Gastroesophageal sphincter (tissue), 4 donors: ENCODE measurements at regions not wholly inside any gene's neighbourhood (a gene's known extent, or its start where the extent isn't known, plus 50 kb on each side); places are given as distances from the start of the nearest gene placed in this dataset.

Source experiments
- ATAC-seq: fragments of 150-250 bp; one replicate; pipeline ENCODE4 v1.9.1; 2016; ENCODE audit warnings: mild to moderate bottlenecking, moderate library complexity
- H3K27ac ChIP-seq, 4 donors: fragments of 200-600 bp; sonication (generic) in 3 of 4; 1 replicate in 3 of 4; 2 replicates in 1 of 4; pipeline ENCODE4 v1.5.1; 2016 to 2019
- H3K27me3 ChIP-seq: fragments of 200-600 bp; sonication (generic); one replicate; pipeline ENCODE4 v1.5.1; 2019
- H3K36me3 ChIP-seq, 2 donors: fragments of 200-600 bp; sonication (generic); one replicate each; pipeline ENCODE4 v1.5.1; 2019; ENCODE audit warnings: control low read depth in 1 of 2
- H3K4me1 ChIP-seq, 3 donors: fragments of 200-600 bp; sonication (generic); 1 replicate in 2 of 3; 2 replicates in 1 of 3; pipeline ENCODE4 v1.5.1; 2016 to 2019; ENCODE audit warnings: control low read depth in 2 of 3
- H3K4me3 ChIP-seq, 2 donors: fragments of 200-600 bp; sonication (generic); one replicate each; pipeline ENCODE4 v1.5.1; 2019; ENCODE audit warnings: mild to moderate bottlenecking in 1 of 2, moderate library complexity in 1 of 2
- H3K9me3 ChIP-seq, 3 donors: fragments of 200-600 bp; sonication (generic); one replicate each; pipeline ENCODE4 v1.5.1; 2017 to 2019; ENCODE audit warnings: control low read depth in 2 of 3
- EP300 ChIP-seq: sonication (generic); formaldehyde crosslinking; IDR thresholded peaks from one replicate; pipeline ENCODE4 v1.6.1; 2017; ENCODE audit warnings: antibody characterized with exemption, mild to moderate bottlenecking
- POLR2A ChIP-seq, 2 donors: fragments of 450-650 bp; IDR thresholded peaks; one replicate each; pipeline ENCODE4 v1.6.1; 2017; ENCODE audit warnings: antibody characterized with exemption in 2 of 2, mild to moderate bottlenecking in 2 of 2, moderate library complexity in 1 of 2
- POLR2AphosphoS5 ChIP-seq: sonication (generic); formaldehyde crosslinking; IDR thresholded peaks from one replicate; pipeline ENCODE4 v1.6.1; 2017; ENCODE audit warnings: antibody characterized with exemption
- WGBS, 2 donors: methylation state at CpG; one replicate each; pipeline ENCODE4 v1.1.5; 2018; ENCODE audit warnings: low coverage in 1 of 2; 5-methylcytosine and 5-hydroxymethylcytosine counted together
- TF ChIP-seq, protein P1 (sequence below), 4 experiments: fragments of 200-600 bp in 2 of 4; fragments of 450-650 bp in 2 of 4; sonication (generic) in 1 of 4; IDR thresholded peaks; one replicate each; pipeline ENCODE4 v1.5.1; 2017 to 2019; ENCODE audit warnings: antibody characterized with exemption in 4 of 4, mild to moderate bottlenecking in 2 of 4, moderate library complexity in 2 of 4

DNA sequence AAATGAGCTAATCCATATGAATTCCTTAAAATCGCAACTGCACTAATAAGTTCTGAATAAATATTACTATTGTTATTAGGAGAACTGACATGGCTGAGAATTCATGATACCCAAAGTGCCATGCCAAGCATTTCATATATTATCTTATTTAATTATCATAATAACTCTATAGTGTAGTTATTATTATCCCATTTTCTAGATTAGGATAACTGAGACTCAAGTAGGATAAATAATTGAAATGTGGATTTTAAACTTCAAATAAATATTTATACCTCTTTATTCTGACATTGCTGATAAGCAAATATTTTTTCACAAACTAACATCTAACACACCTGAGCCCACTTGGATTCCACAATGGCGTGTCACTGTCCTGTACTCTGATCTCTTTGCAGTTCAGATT lies 492.7 kb downstream of the IRS1 start:
- H3K9me3 ChIP-seq, result no peaks in the 10 kb centered on the region
- 97 to 100% methylated on average over 2 of the region's 2 CpGs for WGBS, 2 donors
- H3K27ac ChIP-seq, result no peak overlapping the region
- no peaks in the 10 kb centered on the region for H3K4me1 ChIP-seq
- TF ChIP-seq POLR2AphosphoS5 (no peak), EP300 (no peak), POLR2A (IDR thresholded peaks at IDR 0.05) (no peak)
- TF ChIP-seq, protein P1, sequence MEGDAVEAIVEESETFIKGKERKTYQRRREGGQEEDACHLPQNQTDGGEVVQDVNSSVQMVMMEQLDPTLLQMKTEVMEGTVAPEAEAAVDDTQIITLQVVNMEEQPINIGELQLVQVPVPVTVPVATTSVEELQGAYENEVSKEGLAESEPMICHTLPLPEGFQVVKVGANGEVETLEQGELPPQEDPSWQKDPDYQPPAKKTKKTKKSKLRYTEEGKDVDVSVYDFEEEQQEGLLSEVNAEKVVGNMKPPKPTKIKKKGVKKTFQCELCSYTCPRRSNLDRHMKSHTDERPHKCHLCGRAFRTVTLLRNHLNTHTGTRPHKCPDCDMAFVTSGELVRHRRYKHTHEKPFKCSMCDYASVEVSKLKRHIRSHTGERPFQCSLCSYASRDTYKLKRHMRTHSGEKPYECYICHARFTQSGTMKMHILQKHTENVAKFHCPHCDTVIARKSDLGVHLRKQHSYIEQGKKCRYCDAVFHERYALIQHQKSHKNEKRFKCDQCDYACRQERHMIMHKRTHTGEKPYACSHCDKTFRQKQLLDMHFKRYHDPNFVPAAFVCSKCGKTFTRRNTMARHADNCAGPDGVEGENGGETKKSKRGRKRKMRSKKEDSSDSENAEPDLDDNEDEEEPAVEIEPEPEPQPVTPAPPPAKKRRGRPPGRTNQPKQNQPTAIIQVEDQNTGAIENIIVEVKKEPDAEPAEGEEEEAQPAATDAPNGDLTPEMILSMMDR (IDR thresholded peaks at IDR 0.05), result no peak
- H3K4me3 ChIP-seq, result no peak overlapping the region
- no peaks in the 10 kb centered on the region for H3K27me3 ChIP-seq
- H3K36me3 ChIP-seq, result no peaks in the 10 kb centered on the region
- ATAC-seq, result no peak

DNA sequence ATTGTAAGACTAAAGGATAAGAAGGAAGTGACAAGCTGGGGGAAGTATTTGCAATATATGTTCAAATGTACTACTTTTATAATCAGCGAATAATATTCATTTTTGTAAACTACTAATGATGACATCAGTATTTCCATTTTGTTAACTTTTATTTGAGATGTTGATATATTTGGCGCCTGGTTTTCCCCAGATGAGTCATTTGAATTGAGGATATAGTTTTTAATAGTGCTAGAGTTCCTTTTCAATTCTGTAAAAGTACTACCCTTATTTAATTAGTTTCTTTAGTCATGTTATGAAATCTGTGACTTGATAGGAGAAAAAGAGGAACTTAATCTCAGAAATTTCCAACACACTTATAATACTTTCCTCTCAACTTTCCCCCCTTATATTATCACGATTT lies 495.3 kb downstream of the IRS1 start:
- Histone ChIP-seq H3K4me3 (no peak overlapping the region), H3K27me3 (no peaks in the 10 kb centered on the region), H3K36me3 (no peaks in the 10 kb centered on the region), H3K4me1 (no peaks in the 10 kb centered on the region), H3K9me3 (no peaks in the 10 kb centered on the region), H3K27ac (no peak overlapping the region)
- TF ChIP-seq EP300 (no peak), POLR2AphosphoS5 (no peak), POLR2A (IDR thresholded peaks at IDR 0.05) (no peak)
- TF ChIP-seq, protein P1 (IDR thresholded peaks at IDR 0.05), result no peak
- no peak for ATAC-seq
- WGBS, 2 donors, result 61 to 90% methylated on average over 3 of the region's 3 CpGs

DNA sequence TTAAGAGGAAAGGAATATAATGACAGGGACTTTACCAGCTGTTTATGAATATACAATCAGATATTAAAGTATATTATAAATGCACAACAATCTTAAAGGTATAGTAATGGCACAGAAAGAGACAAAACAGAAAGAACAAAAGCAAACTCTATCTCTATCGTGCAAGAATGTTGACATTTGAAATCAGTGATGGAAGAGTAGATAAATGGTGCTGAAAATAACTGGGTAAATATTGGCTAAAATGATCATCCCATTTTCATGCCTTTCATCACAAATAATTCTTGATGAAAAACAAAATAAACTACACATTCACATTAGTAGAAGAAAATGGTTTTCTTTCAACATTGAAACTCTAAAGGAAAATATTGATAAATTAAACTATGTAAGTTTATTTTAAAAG lies 495.9 kb downstream of the IRS1 start:
- H3K4me1 ChIP-seq, result no peaks in the 10 kb centered on the region
- TF ChIP-seq, protein P1 (IDR thresholded peaks at IDR 0.05), result no peak

DNA sequence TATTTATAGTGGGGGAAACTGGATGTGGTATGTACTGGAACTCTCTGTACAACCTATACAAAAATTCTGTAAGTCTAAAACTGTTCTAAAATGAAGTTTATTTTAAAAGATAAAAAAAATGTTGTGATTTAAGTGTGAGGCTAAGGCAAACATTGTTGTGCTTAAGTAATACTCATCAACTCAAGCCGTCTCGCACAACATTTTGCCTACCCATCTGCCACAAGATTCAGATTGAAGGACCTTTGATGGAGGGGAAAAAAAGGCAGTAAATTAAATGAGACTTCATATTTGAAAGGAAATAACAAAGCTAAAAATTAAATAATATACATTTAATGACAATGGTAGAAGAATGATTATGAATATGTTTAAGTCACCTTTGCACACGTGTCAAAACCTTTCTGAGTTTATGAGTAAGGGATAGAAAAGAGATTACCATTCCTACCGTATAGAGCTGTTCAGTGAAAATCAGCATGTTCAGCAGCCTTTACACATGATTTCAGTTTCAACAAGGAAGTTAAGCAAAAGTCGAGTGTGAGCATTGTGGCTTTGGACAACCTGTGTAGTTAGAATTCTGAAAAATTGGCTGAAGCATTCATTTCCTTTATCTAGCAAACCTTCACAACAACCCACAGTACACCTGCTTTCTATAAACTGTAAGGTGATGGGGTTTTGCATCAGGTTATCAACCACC lies 499.3 kb downstream of the IRS1 start:
- TF ChIP-seq POLR2AphosphoS5, result no peak
- 73 to 89% methylated on average over 4 to 5 of the region's 5 CpGs for WGBS, 2 donors
- Histone ChIP-seq H3K36me3 (no peaks in the 10 kb centered on the region), H3K27ac (no peak overlapping the region), H3K4me3 (no peak overlapping the region), H3K27me3 (no peaks in the 10 kb centered on the region), H3K9me3 (no peaks in the 10 kb centered on the region), H3K4me1 (no peaks in the 10 kb centered on the region)
- ATAC-seq, result no peak

More for the DNA sequence above, 495.9 kb downstream of the IRS1 start:
- no peak for ATAC-seq
- Histone ChIP-seq H3K9me3 (no peaks in the 10 kb centered on the region), H3K27me3 (no peaks in the 10 kb centered on the region), H3K4me3 (no peak overlapping the region), H3K36me3 (no peaks in the 10 kb centered on the region), H3K27ac (no peak overlapping the region)
- 29 to 36% methylated on average over 1 of the region's 1 CpG for WGBS, 2 donors

DNA sequence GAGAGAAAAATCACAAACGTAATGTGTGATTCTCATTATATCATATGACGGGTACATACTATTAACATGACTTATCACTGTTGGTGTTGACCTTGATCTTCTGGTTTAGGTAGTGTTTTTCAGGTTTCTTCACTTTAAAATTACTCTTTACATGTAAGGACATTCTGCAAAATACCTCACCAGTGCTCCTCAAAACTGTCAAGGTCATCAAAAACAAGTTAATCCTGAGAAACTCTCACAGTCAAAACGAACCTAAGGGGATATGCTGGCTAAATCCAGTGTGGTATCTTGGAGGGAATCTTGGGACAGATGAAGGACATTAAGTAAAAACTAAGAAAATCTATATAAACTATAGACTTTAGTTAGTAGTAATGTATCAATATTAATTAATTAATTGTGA lies 499.8 kb downstream of the IRS1 start:
- 55 to 70% methylated on average over 3 of the region's 3 CpGs for WGBS, 2 donors
- no peaks in the 10 kb centered on the region for H3K27me3 ChIP-seq
- no peaks in the 10 kb centered on the region for H3K9me3 ChIP-seq
- no peak overlapping the region for H3K27ac ChIP-seq
- H3K4me1 ChIP-seq, result no peaks in the 10 kb centered on the region
- no peaks in the 10 kb centered on the region for H3K36me3 ChIP-seq
- no peak overlapping the region for H3K4me3 ChIP-seq
- no peak for ATAC-seq
- TF ChIP-seq POLR2A (IDR thresholded peaks at IDR 0.05), result no peak
- TF ChIP-seq, protein P1 (IDR thresholded peaks at IDR 0.05), result no peak
- no peak for TF ChIP-seq EP300
- TF ChIP-seq POLR2AphosphoS5, result no peak
